SK-N-SH (cell line): ENCODE measurements at regions not wholly inside any gene's neighbourhood (a gene's known extent, or its start where the extent isn't known, plus 50 kb on each side); places are given as distances from the start of the nearest gene placed in this dataset.
"Not testable (repeated sequence)": the region's sequence is repeated elsewhere in the genome, so short reads cannot be mapped to it uniquely, and the experiment has no call there.

Experiments used
- CTCF ChIA-PET: fragments of 300-600, 350-600 bp; formaldehyde crosslinking; extraction: SDS; loops from one replicate; lab custom pipeline; 2021; lab: Yijun Ruan, JAX
- POLR2A ChIA-PET: fragments of 350-600 bp; sonication (Branson Sonifier 250); formaldehyde crosslinking; extraction: SDS; loops from one replicate; lab custom pipeline; 2020; ENCODE audit warnings: antibody characterized with exemption, inconsistent platforms; lab: Yijun Ruan, JAX
- DNase-seq: peaks from one replicate; pipeline ENCODE4 v3.0.0; 2012
- H2AFZ ChIP-seq: fragments of 200-600 bp; sonication (generic); 2 replicates; pipeline ENCODE4 v1.8.1; 2016; ENCODE audit warnings: antibody characterized with exemption, mild to moderate bottlenecking, low read depth
- H3F3A ChIP-seq: fragments of 200-600 bp; sonication (generic); replicated peaks from 2 replicates; pipeline ENCODE3; 2016; ENCODE audit warnings: antibody characterized with exemption, mild to moderate bottlenecking; ENCODE audit not compliant: insufficient read depth
- H3K27ac ChIP-seq, 2 experiments: fragments of 200-500 bp in 1 of 2; fragments of 200-600 bp in 1 of 2; sonication (Bioruptor generic) in 1 of 2; sonication (generic), shearing (Covaris generic) in 1 of 2; 2 replicates each; pipeline versions ENCODE4 v1.5.1 to v1.6.1; 2014 to 2016; ENCODE audit warnings: low read depth in 2 of 2, inconsistent platforms in 1 of 2, low read length in 1 of 2, mild to moderate bottlenecking in 1 of 2, mixed read lengths in 1 of 2
- H3K27me3 ChIP-seq: fragments of 200-600 bp; sonication (generic), shearing (Covaris generic); 2 replicates; pipeline ENCODE4 v1.6.1; 2016; ENCODE audit warnings: mixed run types; ENCODE audit not compliant: insufficient read depth
- H3K36me3 ChIP-seq, 2 experiments: fragments of 200-500 bp in 1 of 2; fragments of 200-600 bp in 1 of 2; sonication (Bioruptor generic) in 1 of 2; sonication (generic) in 1 of 2; replicated peaks in 1 of 2; 2 replicates each; pipeline versions ENCODE3 to v1.5.1; 2014 to 2016; ENCODE audit warnings: low read length in 1 of 2, mild to moderate bottlenecking in 1 of 2; ENCODE audit not compliant: insufficient read depth in 2 of 2, control insufficient read depth in 1 of 2
- H3K4me1 ChIP-seq, 2 experiments: fragments of 200-500 bp in 1 of 2; fragments of 200-600 bp in 1 of 2; sonication (Bioruptor generic) in 1 of 2; sonication (generic), shearing (Covaris generic) in 1 of 2; 2 replicates each; pipeline versions ENCODE4 v1.5.1 to v1.6.1; 2014 to 2016; ENCODE audit warnings: low read depth in 1 of 2, low read length in 1 of 2, mixed run types in 1 of 2; ENCODE audit not compliant: insufficient read depth in 2 of 2, control insufficient read depth in 1 of 2
- H3K4me2 ChIP-seq: fragments of 200-600 bp; sonication (generic), shearing (Covaris generic); 2 replicates; pipeline ENCODE4 v1.6.1; 2017; ENCODE audit warnings: mixed run types
- H3K4me3 ChIP-seq, 2 experiments: fragments of 200-500 bp in 1 of 2; fragments of 200-600 bp in 1 of 2; sonication (Bioruptor generic) in 1 of 2; sonication (generic), shearing (Covaris generic) in 1 of 2; 2 replicates each; pipeline versions ENCODE4 v1.5.1 to v1.8.1; 2014 to 2016; ENCODE audit warnings: low read depth in 2 of 2, inconsistent platforms in 1 of 2, low read length in 1 of 2, mild to moderate bottlenecking in 1 of 2, mixed read lengths in 1 of 2, moderate library complexity in 1 of 2
- H3K79me2 ChIP-seq: fragments of 200-600 bp; sonication (generic); 2 replicates; pipeline ENCODE4 v1.8.1; 2017; ENCODE audit warnings: mild to moderate bottlenecking; ENCODE audit not compliant: insufficient read depth
- H3K9ac ChIP-seq: fragments of 200-600 bp; sonication (generic); 2 replicates; pipeline ENCODE4 v1.6.1; 2017; ENCODE audit warnings: mixed run types
- H3K9me2 ChIP-seq: fragments of 200-600 bp; sonication (generic); 2 replicates; pipeline ENCODE4 v1.6.1; 2017; ENCODE audit warnings: mixed run types
- H3K9me3 ChIP-seq: fragments of 200-600 bp; sonication (generic); 2 replicates; pipeline ENCODE4 v1.6.1; 2017; ENCODE audit warnings: mixed run types, mild to moderate bottlenecking, moderate library complexity
- H4K20me1 ChIP-seq: fragments of 200-600 bp; sonication (generic); 2 replicates; pipeline ENCODE4 v1.6.1; 2017; ENCODE audit warnings: mild to moderate bottlenecking, mixed run types; ENCODE audit not compliant: insufficient read depth
- FOSL2 ChIP-seq: IDR thresholded peaks from 2 replicates; pipeline ENCODE4 v1.4.0; 2012; ENCODE audit warnings: low read depth, mild to moderate bottlenecking, moderate library complexity, borderline replicate concordance
- FOXM1 ChIP-seq: IDR thresholded peaks from 2 replicates; pipeline ENCODE4 v1.4.0; 2012; ENCODE audit warnings: low read depth, mild to moderate bottlenecking
- GATA2 ChIP-seq: sonication (generic); formaldehyde crosslinking; IDR thresholded peaks from 2 replicates; pipeline ENCODE4 v1.5.0; 2020; ENCODE audit warnings: mild to moderate bottlenecking, missing genetic modification reagents
- MEF2A ChIP-seq: IDR thresholded peaks from 2 replicates; pipeline ENCODE4 v1.4.0; 2012; ENCODE audit warnings: low read depth, borderline replicate concordance
- PBX3 ChIP-seq: IDR thresholded peaks from 2 replicates; pipeline ENCODE4; 2012
- RCOR1 ChIP-seq: fragments of 150-350 bp; IDR thresholded peaks from 2 replicates; pipeline ENCODE4 v1.6.1; 2017; ENCODE audit warnings: antibody characterized with exemption, low read length
- YY1 ChIP-seq: IDR thresholded peaks from 2 replicates; pipeline ENCODE4 v1.4.0; 2012; ENCODE audit warnings: low read depth, mild to moderate bottlenecking
- WGBS: methylation state at CpG from one replicate; pipeline ENCODE4 v1.1.6; 2017; ENCODE audit warnings: low lambda C conversion rate; 5-methylcytosine and 5-hydroxymethylcytosine counted together
- TF ChIP-seq, protein P1 (sequence below): IDR thresholded peaks from 2 replicates; pipeline ENCODE4 v1.4.0; 2012; ENCODE audit warnings: low read depth, borderline replicate concordance

DNA sequence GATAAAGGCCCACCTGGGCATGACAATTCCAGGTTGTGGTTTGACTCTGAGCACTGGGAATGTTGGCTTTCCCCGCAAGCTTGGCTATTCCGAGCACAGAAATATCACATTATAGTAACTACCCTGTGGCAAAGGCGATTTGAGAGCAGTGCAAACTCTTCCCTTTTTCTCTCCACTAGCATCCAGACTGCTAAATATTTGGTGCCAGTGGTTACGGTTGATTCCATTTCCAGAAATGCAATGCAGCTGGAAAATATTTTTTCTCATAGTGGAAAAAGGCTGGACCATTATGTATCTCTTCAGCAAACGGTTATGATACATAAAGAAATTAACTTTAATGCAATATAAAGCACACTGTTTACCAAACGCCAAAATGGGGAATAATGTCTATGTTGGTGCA lies 158.0 kb downstream of the ENC1 start (continued):
- TF ChIP-seq MEF2A = no peak
- TF ChIP-seq, protein P1, sequence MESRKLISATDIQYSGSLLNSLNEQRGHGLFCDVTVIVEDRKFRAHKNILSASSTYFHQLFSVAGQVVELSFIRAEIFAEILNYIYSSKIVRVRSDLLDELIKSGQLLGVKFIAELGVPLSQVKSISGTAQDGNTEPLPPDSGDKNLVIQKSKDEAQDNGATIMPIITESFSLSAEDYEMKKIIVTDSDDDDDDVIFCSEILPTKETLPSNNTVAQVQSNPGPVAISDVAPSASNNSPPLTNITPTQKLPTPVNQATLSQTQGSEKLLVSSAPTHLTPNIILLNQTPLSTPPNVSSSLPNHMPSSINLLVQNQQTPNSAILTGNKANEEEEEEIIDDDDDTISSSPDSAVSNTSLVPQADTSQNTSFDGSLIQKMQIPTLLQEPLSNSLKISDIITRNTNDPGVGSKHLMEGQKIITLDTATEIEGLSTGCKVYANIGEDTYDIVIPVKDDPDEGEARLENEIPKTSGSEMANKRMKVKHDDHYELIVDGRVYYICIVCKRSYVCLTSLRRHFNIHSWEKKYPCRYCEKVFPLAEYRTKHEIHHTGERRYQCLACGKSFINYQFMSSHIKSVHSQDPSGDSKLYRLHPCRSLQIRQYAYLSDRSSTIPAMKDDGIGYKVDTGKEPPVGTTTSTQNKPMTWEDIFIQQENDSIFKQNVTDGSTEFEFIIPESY = no peak
- no peak for TF ChIP-seq PBX3
- TF ChIP-seq RCOR1 = no peak
- no peak for TF ChIP-seq YY1

GRCh38 chr5:74481357-74481756 lies 159.2 kb downstream of the ENC1 start:
- H3F3A ChIP-seq, H3K9ac ChIP-seq, H3K9me2 ChIP-seq, H4K20me1 ChIP-seq, H3K36me3 ChIP-seq, DNase-seq, H3K4me2 ChIP-seq, H3K27me3 ChIP-seq, H2AFZ ChIP-seq, H3K79me2 ChIP-seq, H3K27ac ChIP-seq, H3K9me3 ChIP-seq, POLR2A ChIA-PET, H3K4me3 ChIP-seq: not testable (repeated sequence)
- 100% methylated on average over 1 of the region's 2 CpGs for WGBS
- CTCF ChIA-PET = interaction anchor here (0.6 to 1.7 kb wide), 3 partner anchors 11 to 172 kb away, joined by 3 to 4 read pairs (median 4); no protein-coding TSS in a partner anchor
- H3K4me1 ChIP-seq = peaks cover 0 to 27% of the 10 kb centered on the region in 2 experiments; a peak in 2 of 4 replicates

DNA sequence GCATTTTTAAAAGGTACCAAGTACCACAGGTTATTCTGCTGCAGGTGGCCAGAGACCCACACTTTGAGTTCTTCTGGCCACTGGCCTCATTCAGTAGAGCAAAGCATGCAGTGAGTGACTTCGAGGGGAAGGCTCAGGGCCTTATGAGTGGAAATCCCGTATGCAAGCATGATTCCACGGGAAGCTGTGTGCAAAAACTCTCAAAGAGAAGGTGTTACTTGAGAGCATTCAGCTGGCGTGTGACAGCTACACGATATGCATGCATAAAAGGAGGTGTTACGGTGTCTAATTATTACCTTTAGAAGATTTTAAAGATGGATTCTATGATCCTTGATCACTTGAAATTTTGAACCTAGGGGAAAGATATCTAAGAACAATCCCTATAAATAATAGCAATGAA lies 160.3 kb downstream of the ENC1 start:
- Histone ChIP-seq H3K9me3 (no peaks in the 10 kb centered on the region), H3K4me3 (no peak overlapping the region), H3K4me2 (no peak overlapping the region), H3K9me2 (no peaks in the 10 kb centered on the region), H3K36me3 (no peaks in the 10 kb centered on the region), H3K79me2 (no peaks in the 10 kb centered on the region), H3K27ac (no peak overlapping the region), H3K4me1 (peaks cover 0 to 30% of the 10 kb centered on the region in 2 experiments; a peak in 2 of 4 replicates), H3K9ac (no peak overlapping the region), H2AFZ (no peak overlapping the region), H3F3A (no peaks in the 10 kb centered on the region), H4K20me1 (no peaks in the 10 kb centered on the region), H3K27me3 (no peaks in the 10 kb centered on the region)
- no peak for TF ChIP-seq GATA2 (CRISPR knock-in tag)
- no peak for TF ChIP-seq FOSL2
- TF ChIP-seq FOXM1 = no peak
- WGBS = 93% methylated on average over 6 of the region's 6 CpGs
- ChIA-PET CTCF (interaction anchor here (1.5 to 1.7 kb wide), 2 partner anchors 20 to 41 kb away, joined by 3 read pairs; no protein-coding TSS in a partner anchor), POLR2A (no interaction called here)
- DNase-seq = no peak
